ENCODE measurements at regions not wholly inside any gene's neighbourhood (a gene's known extent, or its start where the extent isn't known, plus 50 kb on each side); places are given as distances from the start of the nearest gene placed in this dataset.

DNA sequence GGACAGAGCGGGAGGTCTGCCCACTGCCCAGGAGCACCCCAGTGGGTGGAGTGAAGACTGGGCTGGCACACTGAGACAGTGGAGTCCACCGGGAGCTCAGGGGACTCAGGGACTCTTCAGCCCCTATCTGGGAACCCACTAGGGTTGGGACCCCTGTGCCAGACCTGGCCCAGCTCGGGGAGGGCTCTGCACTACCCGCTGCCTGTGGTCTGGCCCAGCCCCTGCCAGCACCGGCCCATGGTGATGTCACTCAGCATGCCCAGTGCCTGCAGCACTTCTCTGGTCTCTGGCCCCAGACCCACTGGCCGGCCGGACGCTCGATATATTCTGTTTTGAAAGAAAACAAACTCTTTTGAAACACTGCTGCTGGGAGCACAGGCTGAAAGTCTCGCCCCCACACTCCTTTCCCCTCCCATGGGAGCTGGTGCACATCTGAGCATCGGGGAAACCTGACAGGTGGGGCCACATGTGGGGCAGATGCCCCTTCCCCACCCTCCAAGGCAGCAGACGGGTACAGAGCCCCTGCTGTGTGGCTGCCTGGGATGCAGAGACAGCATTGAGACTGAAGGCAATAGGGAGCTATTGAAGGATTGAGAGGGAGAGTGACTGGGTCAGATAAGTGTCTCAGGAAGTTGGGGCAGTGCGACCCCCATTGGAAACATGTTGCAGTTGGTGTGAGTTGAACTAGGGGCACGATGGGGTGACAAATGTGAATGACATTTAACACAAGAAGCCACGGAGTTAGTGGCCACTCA lies 62.9 kb downstream of the MYEOV start:
- Histone ChIP-seq H3K27me3 (ENCODE audit: low read length) (no peaks in the 10 kb centered on the region), H3K4me1 (ENCODE audit: insufficient read depth, low read length) (peaks cover 22% of the 10 kb centered on the region), H3K4me2 (ENCODE audit: low read length) (no peak overlapping the region), H2AFZ (ENCODE audit: low read length) (no peak overlapping the region), H4K20me1 (ENCODE audit: low read length) (no peaks in the 10 kb centered on the region), H3K4me3 (ENCODE audit: low read length) (no peak overlapping the region), H3K79me2 (ENCODE audit: low read length) (peaks cover 15% of the 10 kb centered on the region), H3K9me3 (ENCODE audit: low read length) (no peaks in the 10 kb centered on the region), H3F3A (ENCODE audit: low read length, unreplicated experiment) (peaks cover 4% of the 10 kb centered on the region), H3K9ac (ENCODE audit: low read length) (no peak overlapping the region), H3K27ac (ENCODE audit: low read length) (no peak overlapping the region), H3K36me3 (ENCODE audit: low read depth, low read length) (peaks cover 14% of the 10 kb centered on the region), H3K9me2 (replicated peaks; ENCODE audit: low read length) (no peaks in the 10 kb centered on the region)
- CTCF ChIA-PET = no interaction called here
- TF ChIP-seq EZH2phosphoT487 (IDR thresholded peaks at IDR 0.05; ENCODE audit: borderline replicate concordance, low read length) (no peak), EZH2 (IDR thresholded peaks at IDR 0.05; ENCODE audit: low read length, unreplicated experiment) (no peak)
- DNase-seq (no peak), ATAC-seq (no peak)
- POLR2A ChIA-PET (ENCODE audit: unreplicated experiment) = no interaction called here
- no TSS peak for BruUV-seq (replicated peaks)
- intact Hi-C loops (cut with micrococcal nuclease) = no loop called here

DNA sequence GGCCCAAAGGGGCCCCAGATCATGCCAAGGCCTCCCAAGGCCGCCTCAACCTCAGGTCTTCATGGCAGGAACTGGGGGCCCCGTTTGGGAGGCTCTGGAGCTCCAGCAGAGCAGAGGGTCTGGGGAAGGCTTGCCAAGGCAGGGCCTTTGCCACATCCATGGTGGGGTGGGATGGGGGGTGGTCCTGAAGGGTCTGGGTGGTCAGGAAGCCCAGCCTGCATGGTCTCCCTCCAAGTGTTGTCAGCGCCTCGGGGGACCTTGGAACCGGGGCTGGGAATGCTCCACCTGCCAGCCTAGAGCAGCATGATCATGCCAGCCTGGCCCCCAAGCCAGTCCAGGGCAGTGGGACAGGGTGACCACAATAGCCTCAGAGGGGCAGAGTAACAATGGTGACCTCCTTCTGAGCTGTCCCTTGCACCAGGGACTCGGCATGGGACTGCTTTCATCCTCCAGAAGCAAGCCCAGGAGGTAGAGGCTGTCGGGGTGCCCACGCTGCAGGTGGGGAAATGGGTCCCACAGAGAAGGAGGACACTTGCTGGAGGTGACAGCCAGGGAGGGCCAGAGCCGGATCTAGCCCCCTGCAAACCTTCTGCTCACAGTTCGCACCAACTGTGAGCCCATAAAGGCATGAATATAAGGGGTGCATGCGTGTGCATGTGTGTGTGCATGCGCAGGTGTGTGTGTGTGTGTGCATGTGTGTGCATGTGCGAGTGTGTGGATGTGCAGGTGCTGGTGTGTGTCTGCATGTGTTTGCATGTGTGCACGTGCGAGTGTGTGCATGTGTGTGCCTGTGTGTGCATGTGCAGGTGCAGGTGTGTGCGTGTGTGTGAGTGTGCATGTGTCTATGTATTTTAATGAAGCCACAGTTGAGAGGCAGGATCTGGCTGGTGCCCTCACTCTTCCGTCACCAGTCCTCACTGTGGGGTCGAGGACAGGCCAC lies 63.8 kb downstream of the MYEOV start:
- no peak overlapping the region for H3K4me2 ChIP-seq (ENCODE audit: low read length)
- ATAC-seq (no peak), DNase-seq (no peak)
- no peak overlapping the region for H3K27ac ChIP-seq (ENCODE audit: low read length)
- TF ChIP-seq EZH2 (IDR thresholded peaks at IDR 0.05; ENCODE audit: low read length, unreplicated experiment) (no peak), EZH2phosphoT487 (IDR thresholded peaks at IDR 0.05; ENCODE audit: borderline replicate concordance, low read length) (no peak)
- TF ChIP-seq, protein P1, sequence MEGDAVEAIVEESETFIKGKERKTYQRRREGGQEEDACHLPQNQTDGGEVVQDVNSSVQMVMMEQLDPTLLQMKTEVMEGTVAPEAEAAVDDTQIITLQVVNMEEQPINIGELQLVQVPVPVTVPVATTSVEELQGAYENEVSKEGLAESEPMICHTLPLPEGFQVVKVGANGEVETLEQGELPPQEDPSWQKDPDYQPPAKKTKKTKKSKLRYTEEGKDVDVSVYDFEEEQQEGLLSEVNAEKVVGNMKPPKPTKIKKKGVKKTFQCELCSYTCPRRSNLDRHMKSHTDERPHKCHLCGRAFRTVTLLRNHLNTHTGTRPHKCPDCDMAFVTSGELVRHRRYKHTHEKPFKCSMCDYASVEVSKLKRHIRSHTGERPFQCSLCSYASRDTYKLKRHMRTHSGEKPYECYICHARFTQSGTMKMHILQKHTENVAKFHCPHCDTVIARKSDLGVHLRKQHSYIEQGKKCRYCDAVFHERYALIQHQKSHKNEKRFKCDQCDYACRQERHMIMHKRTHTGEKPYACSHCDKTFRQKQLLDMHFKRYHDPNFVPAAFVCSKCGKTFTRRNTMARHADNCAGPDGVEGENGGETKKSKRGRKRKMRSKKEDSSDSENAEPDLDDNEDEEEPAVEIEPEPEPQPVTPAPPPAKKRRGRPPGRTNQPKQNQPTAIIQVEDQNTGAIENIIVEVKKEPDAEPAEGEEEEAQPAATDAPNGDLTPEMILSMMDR (conservative IDR thresholded peaks at IDR 0.05; ENCODE audit: low read depth, low read length) = no peak
- no peaks in the 10 kb centered on the region for H4K20me1 ChIP-seq (ENCODE audit: low read length)
- no TSS peak for BruUV-seq (replicated peaks)
- H3K4me3 ChIP-seq (ENCODE audit: low read length) = no peak overlapping the region
- H3K79me2 ChIP-seq (ENCODE audit: low read length) = peaks cover 13% of the 10 kb centered on the region
- intact Hi-C loops (cut with micrococcal nuclease) = no loop called here
- H3F3A ChIP-seq (ENCODE audit: low read length, unreplicated experiment) = no peaks in the 10 kb centered on the region
- CTCF ChIA-PET = no interaction called here
- no peak overlapping the region for H3K9ac ChIP-seq (ENCODE audit: low read length)
- H3K4me1 ChIP-seq (ENCODE audit: insufficient read depth, low read length) = peaks cover 13% of the 10 kb centered on the region
- no peaks in the 10 kb centered on the region for H3K9me3 ChIP-seq (ENCODE audit: low read length)
- H3K36me3 ChIP-seq (ENCODE audit: low read depth, low read length) = peaks cover 14% of the 10 kb centered on the region
- POLR2A ChIA-PET (ENCODE audit: unreplicated experiment) = no interaction called here
- no peak overlapping the region for H2AFZ ChIP-seq (ENCODE audit: low read length)
- no peaks in the 10 kb centered on the region for H3K9me2 ChIP-seq (replicated peaks; ENCODE audit: low read length)
- H3K27me3 ChIP-seq (ENCODE audit: low read length) = no peaks in the 10 kb centered on the region

DNA sequence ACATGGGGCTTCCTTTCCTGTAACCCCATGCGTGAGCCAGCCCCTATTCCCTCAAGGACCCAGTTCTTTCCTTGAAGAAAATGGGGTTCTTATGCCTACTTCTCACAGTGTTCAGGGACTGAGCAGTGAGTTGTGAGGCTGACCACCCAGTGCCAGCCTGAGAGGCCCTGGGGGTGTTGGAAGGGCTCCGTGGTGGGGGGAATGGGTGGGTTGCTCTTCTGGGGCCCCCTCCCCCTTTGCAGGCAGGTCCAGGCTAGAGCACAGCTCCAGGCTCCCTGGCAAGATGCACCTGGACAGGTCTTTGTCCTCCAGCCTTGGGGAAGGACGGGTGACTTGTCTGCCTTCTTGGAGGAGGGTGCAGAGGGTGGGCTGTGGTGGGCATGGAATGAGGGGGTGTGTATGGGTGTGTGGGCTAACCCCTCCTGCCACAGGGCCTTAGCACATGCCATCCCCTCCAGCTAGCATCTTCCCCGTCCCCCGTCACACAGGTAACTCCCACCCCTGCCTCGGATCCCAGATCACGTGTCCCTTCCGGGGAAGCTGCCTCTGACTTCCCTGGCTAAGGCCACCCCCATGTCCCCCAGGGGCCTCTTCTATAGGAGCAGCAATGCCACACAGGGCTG lies 64.6 kb downstream of the MYEOV start:
- Histone ChIP-seq H3K27me3 (ENCODE audit: low read length) (no peaks in the 10 kb centered on the region), H4K20me1 (ENCODE audit: low read length) (no peaks in the 10 kb centered on the region), H3K4me3 (ENCODE audit: low read length) (no peak overlapping the region), H3F3A (ENCODE audit: low read length, unreplicated experiment) (no peaks in the 10 kb centered on the region), H3K79me2 (ENCODE audit: low read length) (peaks cover 11% of the 10 kb centered on the region), H3K4me2 (ENCODE audit: low read length) (no peak overlapping the region), H2AFZ (ENCODE audit: low read length) (no peak overlapping the region), H3K27ac (ENCODE audit: low read length) (no peak overlapping the region), H3K36me3 (ENCODE audit: low read depth, low read length) (peaks cover 14% of the 10 kb centered on the region), H3K4me1 (ENCODE audit: insufficient read depth, low read length) (peaks cover 5% of the 10 kb centered on the region), H3K9me2 (replicated peaks; ENCODE audit: low read length) (no peaks in the 10 kb centered on the region), H3K9me3 (ENCODE audit: low read length) (no peaks in the 10 kb centered on the region), H3K9ac (ENCODE audit: low read length) (no peak overlapping the region)
- CTCF ChIA-PET = no interaction called here
- DNase-seq (no peak), ATAC-seq (no peak)
- POLR2A ChIA-PET (ENCODE audit: unreplicated experiment) = no interaction called here
- TF ChIP-seq, protein P1 (conservative IDR thresholded peaks at IDR 0.05; ENCODE audit: low read depth, low read length) = no peak
- TF ChIP-seq EZH2 (IDR thresholded peaks at IDR 0.05; ENCODE audit: low read length, unreplicated experiment) = no peak
- TF ChIP-seq EZH2phosphoT487 (IDR thresholded peaks at IDR 0.05; ENCODE audit: borderline replicate concordance, low read length) = no peak
- BruUV-seq (replicated peaks) = no TSS peak
- intact Hi-C loops (cut with micrococcal nuclease) = no loop called here
